ENCODE measurements at regions not wholly inside any gene's neighbourhood (a gene's known extent, or its start where the extent isn't known, plus 50 kb on each side); places are given as distances from the start of the nearest gene placed in this dataset.
"Not testable (repeated sequence)": the region's sequence is repeated elsewhere in the genome, so short reads cannot be mapped to it uniquely, and the experiment has no call there.

DNA sequence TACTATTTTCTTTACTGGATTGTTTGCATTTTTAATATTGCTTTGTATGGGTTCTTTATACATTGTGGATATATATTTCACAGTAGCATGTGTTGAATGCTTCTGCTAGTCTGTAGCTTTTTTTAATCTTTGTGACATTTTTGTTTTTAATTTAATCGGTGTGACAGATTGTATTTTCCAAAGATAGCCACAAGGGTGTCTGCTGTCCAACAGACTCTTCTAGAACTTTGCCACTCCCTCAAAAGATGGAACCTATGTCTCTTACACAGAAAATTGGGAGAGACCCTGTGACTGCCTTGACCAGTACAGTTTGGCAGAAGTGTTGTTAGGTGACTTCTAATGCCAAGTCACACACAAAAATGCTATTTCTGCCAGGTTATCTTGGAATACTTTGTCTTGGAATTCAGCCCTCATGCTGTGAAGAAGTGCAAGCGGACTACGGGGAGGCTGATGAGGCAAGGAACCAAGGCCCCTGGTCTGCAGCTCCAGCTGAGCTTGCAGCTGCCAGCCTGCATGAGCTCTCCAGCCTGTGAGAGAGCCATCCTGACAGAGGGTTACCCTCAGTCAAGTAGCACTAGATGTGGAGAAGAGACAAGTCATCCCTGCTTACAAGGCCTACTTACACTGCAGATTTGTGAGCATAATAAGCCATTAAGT is 110.8 kb downstream of the TDRD15 start:
- ChIA-PET CTCF (no interaction called here), POLR2A (ENCODE audit: unreplicated experiment) (no interaction called here)
- Histone ChIP-seq H2BK15ac (ENCODE audit: low read depth, low read length) (no peak overlapping the region), H2BK20ac (ENCODE audit: low read depth, low read length) (no peak overlapping the region), H4K20me1 (ENCODE audit: insufficient read depth, low read length) (no peaks in the 10 kb centered on the region), H4K8ac (ENCODE audit: low read depth in 2 of 2, low read length in 2 of 2) (no peak overlapping the region), H3K4ac (ENCODE audit: low read depth, low read length) (no peak overlapping the region), H3K14ac (replicated peaks; ENCODE audit: low read depth, low read length) (no peak overlapping the region), H3K18ac (ENCODE audit: low read depth, low read length) (no peak overlapping the region), H2AFZ (replicated peaks; ENCODE audit: low read length, poor library complexity) (no peak overlapping the region), H3K9me3 (ENCODE audit: control insufficient read depth, insufficient read depth, low read length) (no peaks in the 10 kb centered on the region), H3K36me3 (ENCODE audit: control insufficient read depth, insufficient read depth, low read length) (no peaks in the 10 kb centered on the region), H2BK5ac (ENCODE audit: low read depth, low read length, poor library complexity, severe bottlenecking) (no peak overlapping the region), H2AK9ac (replicated peaks; ENCODE audit: low read depth, low read length, poor library complexity) (no peak overlapping the region), H3K9ac (ENCODE audit: low read depth, low read length) (no peak overlapping the region), H2AK5ac (ENCODE audit: low read depth, low read length) (no peak overlapping the region), H3K4me1 (ENCODE audit: control insufficient read depth, insufficient read depth, low read length) (no peaks in the 10 kb centered on the region), H3K4me3 (ENCODE audit: insufficient read depth, low read depth, low read length) (no peak overlapping the region), H4K5ac (ENCODE audit: low read depth, low read length) (no peak overlapping the region), H3K79me1 (ENCODE audit: low read depth in 1 of 2, low read length in 2 of 2) (no peaks in the 10 kb centered on the region), H4K91ac (ENCODE audit: insufficient read depth, low read depth, low read length) (no peak overlapping the region), H3K4me2 (ENCODE audit: low read depth, low read length) (no peak overlapping the region), H3K9me1 (ENCODE audit: insufficient read depth, low read length) (no peaks in the 10 kb centered on the region), H3K23ac (ENCODE audit: low read depth, low read length) (no peak overlapping the region), H2BK120ac (ENCODE audit: low read depth, low read length) (no peak overlapping the region), H3K27me3 (ENCODE audit: control insufficient read depth, insufficient read depth, low read length) (no peaks in the 10 kb centered on the region), H3K56ac (ENCODE audit: extremely low read depth, insufficient read depth, low read length) (no peak overlapping the region), H3K27ac (ENCODE audit: insufficient read depth, low read length) (no peak overlapping the region)
- dilution Hi-C loops (cut with HindIII; ENCODE audit: low sequenced_read_pairs, unreplicated experiment): no loop called here
- ATAC-seq (ENCODE audit: low read depth): no peak
- no peak for DNase-seq
- WGBS, 2 experiments (ENCODE audit: extremely low coverage in 2 of 2, insufficient read length in 1 of 2): no CpG with 5 or more reads among the region's 3 CpGs
- in situ Hi-C loops (cut with MboI; ENCODE audit: low sequenced_read_pairs): no loop called here
- no peak for TF ChIP-seq CHD1 (IDR thresholded peaks at IDR 0.05; ENCODE audit: low read depth, low read length)
- no TSS peak for BruUV-seq (replicated peaks)
- intact Hi-C loops (cut with micrococcal nuclease): no loop called here

DNA sequence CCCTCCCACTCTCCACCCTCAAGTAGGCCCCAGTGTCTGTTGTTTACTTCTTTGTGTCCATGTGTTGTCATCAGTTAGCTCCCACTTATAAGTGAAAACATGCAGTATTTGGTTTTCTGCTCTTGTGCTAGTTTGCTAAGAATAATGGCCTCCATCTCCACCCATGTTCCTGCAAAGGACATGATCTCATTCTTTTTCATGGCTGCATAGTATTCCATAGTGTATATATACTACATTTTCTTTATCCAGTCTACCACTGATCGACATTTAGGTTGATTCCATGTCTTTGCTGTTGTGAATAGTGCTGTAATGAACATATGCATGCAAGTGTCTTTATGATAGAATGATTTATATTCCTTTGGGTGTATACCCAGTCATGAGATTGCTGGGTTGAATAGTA is 116.0 kb downstream of the TDRD15 start:
- CTCF ChIA-PET; H2AFZ ChIP-seq (replicated peaks; ENCODE audit: low read length, poor library complexity); H3K4ac ChIP-seq (ENCODE audit: low read depth, low read length); H2AK5ac ChIP-seq (ENCODE audit: low read depth, low read length); H3K23ac ChIP-seq (ENCODE audit: low read depth, low read length); H2BK5ac ChIP-seq (ENCODE audit: low read depth, low read length, poor library complexity, severe bottlenecking); H2BK120ac ChIP-seq (ENCODE audit: low read depth, low read length); H3K79me1 ChIP-seq (ENCODE audit: low read depth in 1 of 2, low read length in 2 of 2); H4K8ac ChIP-seq (ENCODE audit: low read depth in 2 of 2, low read length in 2 of 2); H3K4me3 ChIP-seq (ENCODE audit: insufficient read depth, low read depth, low read length); H3K36me3 ChIP-seq (ENCODE audit: control insufficient read depth, insufficient read depth, low read length); H3K9me3 ChIP-seq (ENCODE audit: control insufficient read depth, insufficient read depth, low read length); in situ Hi-C loops (cut with MboI; ENCODE audit: low sequenced_read_pairs); H3K4me2 ChIP-seq (ENCODE audit: low read depth, low read length); H4K20me1 ChIP-seq (ENCODE audit: insufficient read depth, low read length); H3K9ac ChIP-seq (ENCODE audit: low read depth, low read length); H3K27me3 ChIP-seq (ENCODE audit: control insufficient read depth, insufficient read depth, low read length); H4K5ac ChIP-seq (ENCODE audit: low read depth, low read length); H3K56ac ChIP-seq (ENCODE audit: extremely low read depth, insufficient read depth, low read length); H4K91ac ChIP-seq (ENCODE audit: insufficient read depth, low read depth, low read length); H2BK15ac ChIP-seq (ENCODE audit: low read depth, low read length); POLR2A ChIA-PET (ENCODE audit: unreplicated experiment); H3K14ac ChIP-seq (replicated peaks; ENCODE audit: low read depth, low read length); DNase-seq; H2BK20ac ChIP-seq (ENCODE audit: low read depth, low read length); H3K4me1 ChIP-seq (ENCODE audit: control insufficient read depth, insufficient read depth, low read length); H3K27ac ChIP-seq (ENCODE audit: insufficient read depth, low read length); dilution Hi-C loops (cut with HindIII; ENCODE audit: low sequenced_read_pairs, unreplicated experiment); BruUV-seq (replicated peaks); ATAC-seq (ENCODE audit: low read depth); H3K9me1 ChIP-seq (ENCODE audit: insufficient read depth, low read length); intact Hi-C loops (cut with micrococcal nuclease); H2AK9ac ChIP-seq (replicated peaks; ENCODE audit: low read depth, low read length, poor library complexity); H3K18ac ChIP-seq (ENCODE audit: low read depth, low read length): not testable (repeated sequence)
- WGBS, 2 experiments (ENCODE audit: extremely low coverage in 2 of 2, insufficient read length in 1 of 2): no CpG with 5 or more reads among the region's 1 CpG

Data from IMR-90 (cell line).